NT2/D1 (cell line): ENCODE measurements at regions not wholly inside any gene's neighbourhood (a gene's known extent, or its start where the extent isn't known, plus 50 kb on each side); places are given as distances from the start of the nearest gene placed in this dataset.

Experiments used
- SUZ12 ChIP-seq: IDR thresholded peaks from 2 replicates; pipeline ENCODE4 v1.6.1; 2011; ENCODE audit not compliant: insufficient read length, insufficient read depth; ENCODE audit errors: extremely low read depth
- YY1 ChIP-seq: IDR thresholded peaks from 2 replicates; pipeline ENCODE4 v1.6.1; 2011; ENCODE audit not compliant: insufficient read length, insufficient read depth
- ZNF274 ChIP-seq: IDR thresholded peaks from 2 replicates; pipeline ENCODE4 v1.6.1; 2011; ENCODE audit warnings: mild to moderate bottlenecking, low read depth, low read length

DNA sequence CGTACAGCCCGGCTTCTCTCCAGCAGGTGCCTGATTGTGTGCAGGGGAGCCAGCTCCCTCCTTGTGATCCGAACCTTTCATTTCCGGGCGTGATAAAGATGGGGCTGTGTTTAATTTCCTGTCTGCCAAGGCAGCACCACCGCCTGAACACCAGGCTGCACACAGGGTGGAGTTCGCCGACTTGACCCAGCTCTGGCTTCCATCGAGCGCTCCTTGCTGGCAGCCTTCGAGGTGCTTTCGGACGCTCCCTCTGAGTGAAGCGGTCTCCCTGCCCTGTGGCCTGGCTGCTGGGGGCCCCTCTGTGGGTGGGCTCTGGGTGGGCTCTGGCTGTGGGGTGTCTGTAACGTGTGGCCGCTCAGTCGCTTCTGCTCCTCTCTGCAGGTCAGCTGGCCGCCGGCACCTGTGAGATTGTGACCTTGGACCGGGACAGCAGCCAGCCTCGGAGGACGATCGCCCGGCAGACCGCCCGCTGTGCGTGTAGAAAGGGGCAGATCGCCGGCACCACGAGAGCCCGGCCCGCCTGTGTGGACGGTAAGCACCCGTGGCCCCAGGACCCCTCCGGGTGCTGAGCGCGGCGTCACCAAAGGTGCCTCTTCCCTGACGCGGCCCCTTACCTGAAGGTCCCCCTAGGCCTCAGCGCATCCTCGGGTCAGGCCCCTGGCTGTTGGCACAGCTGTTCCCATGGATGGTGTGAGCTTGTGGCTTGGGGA is 1181.3 kb downstream of the BRD1 start:
- TF ChIP-seq SUZ12 (no peak), YY1 (no peak), ZNF274 (no peak)
